ENCODE measurements at regions not wholly inside any gene's neighbourhood (a gene's known extent, or its start where the extent isn't known, plus 50 kb on each side); places are given as distances from the start of the nearest gene placed in this dataset.
"Not testable (repeated sequence)": the region's sequence is repeated elsewhere in the genome, so short reads cannot be mapped to it uniquely, and the experiment has no call there.

GRCh38 chr6:60765331-60765730 lies 1520.7 kb downstream of the KHDRBS2 start:
- TF ChIP-seq CTCF, POLR2A (IDR thresholded peaks at IDR 0.05): not testable (repeated sequence)
